Osteocyte (in vitro differentiated cells): ENCODE measurements at regions not wholly inside any gene's neighbourhood (a gene's known extent, or its start where the extent isn't known, plus 50 kb on each side); places are given as distances from the start of the nearest gene placed in this dataset.

ENCODE experiments used
- DNase-seq: peaks from one replicate; pipeline ENCODE4 v3.0.0; 2021; ENCODE audit warnings: mixed read lengths; ENCODE audit not compliant: unreplicated experiment; ENCODE audit errors: extremely low spot score
- H3K27ac Mint-ChIP-seq: one replicate; pipeline ENCODE4 v1.8.0; 2021; ENCODE audit warnings: mild to moderate bottlenecking, mixed read lengths; ENCODE audit not compliant: unreplicated experiment
- H3K27me3 Mint-ChIP-seq: one replicate; pipeline ENCODE4 v1.8.0; 2021; ENCODE audit warnings: mixed read lengths; ENCODE audit not compliant: unreplicated experiment
- H3K36me3 Mint-ChIP-seq: one replicate; pipeline ENCODE4 v1.8.0; 2021; ENCODE audit warnings: mixed read lengths; ENCODE audit not compliant: unreplicated experiment
- H3K4me1 Mint-ChIP-seq: one replicate; pipeline ENCODE4 v1.8.0; 2021; ENCODE audit warnings: mixed read lengths; ENCODE audit not compliant: unreplicated experiment
- H3K4me3 Mint-ChIP-seq: one replicate; pipeline ENCODE4 v1.8.0; 2021; ENCODE audit warnings: mild to moderate bottlenecking, moderate library complexity, mixed read lengths; ENCODE audit not compliant: unreplicated experiment
- H3K9me3 Mint-ChIP-seq: one replicate; pipeline ENCODE4 v1.8.0; 2021; ENCODE audit warnings: mixed read lengths; ENCODE audit not compliant: unreplicated experiment
- CTCF ChIP-seq: fragments of 200-600 bp; sonication (generic); IDR thresholded peaks from 2 replicates; pipeline ENCODE4 v1.5.0; 2021; ENCODE audit warnings: antibody characterized with exemption, mild to moderate bottlenecking, moderate library complexity

GRCh38 chr1:104358621-104359020 lies 608.9 kb downstream of the AMY1C start:
- Mint-ChIP-seq H3K4me1 (no peaks in the 10 kb centered on the region), H3K27ac (no peak overlapping the region), H3K36me3 (no peaks in the 10 kb centered on the region), H3K4me3 (no peak overlapping the region), H3K9me3 (no peaks in the 10 kb centered on the region), H3K27me3 (no peaks in the 10 kb centered on the region)
- no peak for DNase-seq
- no peak for TF ChIP-seq CTCF

GRCh38 chr1:104378414-104378813 lies 628.7 kb downstream of the AMY1C start:
- Mint-ChIP-seq H3K27ac (no peak overlapping the region), H3K36me3 (no peaks in the 10 kb centered on the region), H3K9me3 (peaks cover 18% of the 10 kb centered on the region), H3K4me1 (no peaks in the 10 kb centered on the region), H3K4me3 (no peak overlapping the region), H3K27me3 (no peaks in the 10 kb centered on the region)
- TF ChIP-seq CTCF, result no peak
- no peak for DNase-seq

DNA sequence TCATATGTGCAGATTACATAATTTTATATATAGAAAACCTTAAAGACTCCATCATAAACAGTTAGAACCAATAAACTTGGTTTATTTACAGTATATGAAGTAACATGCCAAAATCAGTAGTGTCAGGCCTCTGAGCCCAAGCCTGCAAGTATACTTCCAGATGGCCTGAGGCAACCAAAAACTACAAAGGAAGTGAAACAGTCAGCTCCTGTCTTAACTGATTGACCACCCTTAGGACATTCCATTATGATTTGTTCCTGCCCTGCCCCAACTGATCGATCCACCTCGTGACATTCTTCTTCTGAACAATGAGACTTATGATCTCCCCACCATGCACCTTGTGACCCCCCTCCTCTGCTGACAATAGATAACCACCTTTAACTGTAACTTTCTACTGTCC lies 630.3 kb downstream of the AMY1C start:
- Mint-ChIP-seq H3K9me3 (peaks cover 18% of the 10 kb centered on the region), H3K27me3 (no peaks in the 10 kb centered on the region), H3K27ac (no peak overlapping the region), H3K4me3 (no peak overlapping the region), H3K4me1 (no peaks in the 10 kb centered on the region), H3K36me3 (no peaks in the 10 kb centered on the region)
- no peak for TF ChIP-seq CTCF
- DNase-seq, result no peak

DNA sequence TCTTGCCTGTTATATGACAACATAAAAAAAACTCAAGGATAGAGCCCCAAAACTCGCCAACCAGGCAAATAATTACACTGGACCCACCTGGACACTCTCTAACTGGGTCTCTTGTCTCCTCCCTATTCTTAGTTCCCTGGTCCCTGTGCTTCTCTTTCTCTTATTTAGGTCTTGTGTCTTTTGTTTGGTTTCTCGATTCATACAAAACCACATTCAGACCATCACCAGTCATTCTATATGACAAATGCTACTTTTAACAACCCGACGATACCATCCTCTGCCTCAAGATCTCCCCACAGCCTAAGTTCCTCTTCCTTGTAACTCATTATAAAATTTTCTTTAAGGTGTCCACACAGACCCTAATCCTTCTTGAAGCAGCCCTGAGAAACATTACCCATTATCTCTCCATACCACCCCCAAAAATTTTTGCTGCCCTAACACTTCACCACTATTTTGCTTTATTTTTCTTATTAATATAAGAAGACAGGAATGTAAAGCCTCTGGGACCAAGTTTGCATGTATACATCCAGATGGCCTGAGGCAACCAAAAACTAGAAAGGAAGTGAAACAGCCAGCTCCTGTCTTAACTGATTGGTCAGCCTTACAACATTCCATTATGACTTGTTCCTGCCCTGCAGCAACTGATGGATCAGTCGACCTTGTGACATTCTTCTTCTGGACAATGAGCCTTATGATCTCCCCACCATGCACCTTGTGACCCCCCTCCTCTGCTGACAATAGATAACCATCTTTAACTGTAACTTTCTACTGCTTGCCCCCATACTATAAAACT lies 638.2 kb downstream of the AMY1C start:
- DNase-seq, result no peak
- no peak overlapping the region for H3K4me3 Mint-ChIP-seq
- H3K9me3 Mint-ChIP-seq, result peaks cover 17% of the 10 kb centered on the region
- H3K27ac Mint-ChIP-seq, result no peak overlapping the region
- H3K4me1 Mint-ChIP-seq, result peaks cover 2% of the 10 kb centered on the region
- H3K36me3 Mint-ChIP-seq, result no peaks in the 10 kb centered on the region
- no peaks in the 10 kb centered on the region for H3K27me3 Mint-ChIP-seq
- no peak for TF ChIP-seq CTCF

DNA sequence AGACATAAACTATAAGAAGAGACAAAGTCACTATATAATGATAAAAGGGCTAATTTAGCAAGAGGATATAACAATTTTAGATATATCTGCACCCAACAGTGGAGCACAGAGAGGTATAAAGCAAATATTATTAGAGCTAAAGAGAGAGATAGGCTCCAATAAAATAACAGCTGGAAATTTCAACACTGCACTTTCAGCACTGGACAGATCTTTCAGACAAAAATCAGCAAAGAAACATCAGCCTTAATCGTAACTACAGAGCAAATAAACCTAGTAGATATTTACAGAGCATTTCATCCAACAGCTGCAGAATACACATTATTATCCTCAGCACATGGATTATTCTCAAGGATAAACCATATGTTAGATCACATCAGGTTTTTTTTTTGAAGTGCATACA lies 642.9 kb downstream of the AMY1C start:
- TF ChIP-seq CTCF, result no peak
- Mint-ChIP-seq H3K27me3 (no peaks in the 10 kb centered on the region), H3K9me3 (peaks cover 33% of the 10 kb centered on the region), H3K4me3 (no peak overlapping the region), H3K36me3 (no peaks in the 10 kb centered on the region), H3K4me1 (peaks cover 2% of the 10 kb centered on the region), H3K27ac (no peak overlapping the region)
- DNase-seq, result no peak
